Natural killer cell (primary cell): ENCODE measurements at regions not wholly inside any gene's neighbourhood (a gene's known extent, or its start where the extent isn't known, plus 50 kb on each side); places are given as distances from the start of the nearest gene placed in this dataset.

Experiments
- ATAC-seq, 3 donors: fragments of 150-1000 bp in 2 of 3; fragments of 200-7000 bp in 1 of 3; cut with Tn5 transposase; 1 replicate in 1 of 3; 2 replicates in 2 of 3; pipeline ENCODE4 v1.10.0; 2021; ENCODE audit warnings: mild to moderate bottlenecking in 2 of 3, moderate library complexity in 2 of 3
- DNase-seq, 2 donors: peaks; one replicate each; pipeline versions ENCODE4 v3.0.0 to v3.0.0-alpha.2; 2013 to 2021; ENCODE audit warnings: mixed read lengths in 1 of 2
- H3K27ac ChIP-seq: one replicate; pipeline ENCODE4 v1.5.1; 2013; ENCODE audit warnings: mild to moderate bottlenecking, low read length
- H3K27me3 ChIP-seq: one replicate; pipeline ENCODE4 v1.6.1; 2013; ENCODE audit warnings: low read length; ENCODE audit not compliant: control insufficient read depth, insufficient read depth
- H3K36me3 ChIP-seq: one replicate; pipeline ENCODE4 v1.6.1; 2013; ENCODE audit warnings: low read length; ENCODE audit not compliant: control insufficient read depth, insufficient read depth
- H3K4me1 ChIP-seq: one replicate; pipeline ENCODE4 v1.6.1; 2013; ENCODE audit warnings: low read length; ENCODE audit not compliant: control insufficient read depth, insufficient read depth
- H3K4me3 ChIP-seq: one replicate; pipeline ENCODE4 v1.5.1; 2013; ENCODE audit warnings: low read length
- H3K9me3 ChIP-seq: one replicate; pipeline ENCODE4 v1.6.1; 2013; ENCODE audit warnings: low read length; ENCODE audit not compliant: control insufficient read depth, insufficient read depth
- H3K27ac Mint-ChIP-seq, 2 donors: one replicate each; pipeline ENCODE4 v1.8.0; 2022; ENCODE audit warnings: mild to moderate bottlenecking in 2 of 2, mixed read lengths in 2 of 2, moderate library complexity in 1 of 2
- H3K27me3 Mint-ChIP-seq, 2 donors: one replicate each; pipeline ENCODE4 v1.8.0; 2022; ENCODE audit warnings: low read depth in 2 of 2, mixed read lengths in 2 of 2
- H3K36me3 Mint-ChIP-seq: one replicate; pipeline ENCODE4 v1.8.0; 2022; ENCODE audit warnings: mixed read lengths
- H3K4me1 Mint-ChIP-seq, 2 donors: one replicate each; pipeline ENCODE4 v1.8.0; 2022; ENCODE audit warnings: mixed read lengths in 2 of 2
- H3K4me3 Mint-ChIP-seq: one replicate; pipeline ENCODE4 v1.8.0; 2022; ENCODE audit warnings: mild to moderate bottlenecking, moderate library complexity, mixed read lengths
- H3K9me3 Mint-ChIP-seq, 2 donors: one replicate each; pipeline ENCODE4 v1.8.0; 2022; ENCODE audit warnings: mixed read lengths in 2 of 2
- WGBS: methylation state at CpG from one replicate; pipeline ENCODE4 v1.1.7; 2013; ENCODE audit warnings: missing lambda C conversion rate; ENCODE audit not compliant: insufficient coverage; 5-methylcytosine and 5-hydroxymethylcytosine counted together
- intact Hi-C: fragments of 100-400 bp; cut with micrococcal nuclease; formaldehyde crosslinking; loops from one replicate; pipeline ENCODE4 v1.14.2; 2022
- TF ChIP-seq, protein P1 (sequence below): fragments of 200-600 bp; IDR thresholded peaks from one replicate; pipeline ENCODE4 v1.8.0; 2022; ENCODE audit warnings: antibody characterized with exemption

GRCh38 chr1:222306512-222306911 is 241.4 kb downstream of the HHIPL2 start:
- Histone ChIP-seq H3K9me3 (no peaks in the 10 kb centered on the region), H3K27ac (no peak overlapping the region), H3K27me3 (no peaks in the 10 kb centered on the region), H3K4me3 (no peak overlapping the region), H3K36me3 (no peaks in the 10 kb centered on the region), H3K4me1 (no peaks in the 10 kb centered on the region)
- Mint-ChIP-seq H3K27me3 (peaks cover 3 to 18% of the 10 kb centered on the region in 2 donors), H3K9me3 (no peaks in the 10 kb centered on the region), H3K4me1 (no peaks in the 10 kb centered on the region), H3K4me3 (no peak overlapping the region), H3K36me3 (no peaks in the 10 kb centered on the region), H3K27ac (no peak overlapping the region)
- WGBS: 100% methylated on average over 1 of the region's 1 CpG
- no peak for ATAC-seq
- intact Hi-C loops: no loop called here
- TF ChIP-seq, protein P1, sequence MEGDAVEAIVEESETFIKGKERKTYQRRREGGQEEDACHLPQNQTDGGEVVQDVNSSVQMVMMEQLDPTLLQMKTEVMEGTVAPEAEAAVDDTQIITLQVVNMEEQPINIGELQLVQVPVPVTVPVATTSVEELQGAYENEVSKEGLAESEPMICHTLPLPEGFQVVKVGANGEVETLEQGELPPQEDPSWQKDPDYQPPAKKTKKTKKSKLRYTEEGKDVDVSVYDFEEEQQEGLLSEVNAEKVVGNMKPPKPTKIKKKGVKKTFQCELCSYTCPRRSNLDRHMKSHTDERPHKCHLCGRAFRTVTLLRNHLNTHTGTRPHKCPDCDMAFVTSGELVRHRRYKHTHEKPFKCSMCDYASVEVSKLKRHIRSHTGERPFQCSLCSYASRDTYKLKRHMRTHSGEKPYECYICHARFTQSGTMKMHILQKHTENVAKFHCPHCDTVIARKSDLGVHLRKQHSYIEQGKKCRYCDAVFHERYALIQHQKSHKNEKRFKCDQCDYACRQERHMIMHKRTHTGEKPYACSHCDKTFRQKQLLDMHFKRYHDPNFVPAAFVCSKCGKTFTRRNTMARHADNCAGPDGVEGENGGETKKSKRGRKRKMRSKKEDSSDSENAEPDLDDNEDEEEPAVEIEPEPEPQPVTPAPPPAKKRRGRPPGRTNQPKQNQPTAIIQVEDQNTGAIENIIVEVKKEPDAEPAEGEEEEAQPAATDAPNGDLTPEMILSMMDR: no peak
- DNase-seq: no peak

GRCh38 chr1:222306011-222306410 is 241.9 kb downstream of the HHIPL2 start:
- intact Hi-C loops: no loop called here
- no peak overlapping the region for H3K27ac Mint-ChIP-seq
- no peak overlapping the region for H3K4me3 ChIP-seq
- H3K27me3 ChIP-seq: no peaks in the 10 kb centered on the region
- H3K9me3 ChIP-seq: no peaks in the 10 kb centered on the region
- H3K27me3 Mint-ChIP-seq: peaks cover 5 to 18% of the 10 kb centered on the region in 2 donors
- TF ChIP-seq, protein P1: no peak
- H3K4me1 Mint-ChIP-seq: no peaks in the 10 kb centered on the region
- DNase-seq (no peak), ATAC-seq (no peak)
- H3K36me3 ChIP-seq: no peaks in the 10 kb centered on the region
- no peak overlapping the region for H3K4me3 Mint-ChIP-seq
- no peaks in the 10 kb centered on the region for H3K9me3 Mint-ChIP-seq
- H3K27ac ChIP-seq: no peak overlapping the region
- H3K36me3 Mint-ChIP-seq: no peaks in the 10 kb centered on the region
- H3K4me1 ChIP-seq: no peaks in the 10 kb centered on the region

GRCh38 chr1:222301652-222302051 is 246.3 kb downstream of the HHIPL2 start:
- Histone ChIP-seq H3K9me3 (no peaks in the 10 kb centered on the region), H3K27me3 (no peaks in the 10 kb centered on the region), H3K36me3 (no peaks in the 10 kb centered on the region), H3K4me3 (no peak overlapping the region), H3K4me1 (no peaks in the 10 kb centered on the region), H3K27ac (no peak overlapping the region)
- intact Hi-C loops: no loop called here
- Mint-ChIP-seq H3K27me3 (peaks cover 6 to 21% of the 10 kb centered on the region in 2 donors), H3K4me3 (no peak overlapping the region), H3K36me3 (no peaks in the 10 kb centered on the region), H3K9me3 (no peaks in the 10 kb centered on the region), H3K27ac (no peak overlapping the region), H3K4me1 (no peaks in the 10 kb centered on the region)
- TF ChIP-seq, protein P1: no peak
- WGBS: no CpG with 5 or more reads among the region's 2 CpGs
- no peak for DNase-seq
- no peak for ATAC-seq

DNA sequence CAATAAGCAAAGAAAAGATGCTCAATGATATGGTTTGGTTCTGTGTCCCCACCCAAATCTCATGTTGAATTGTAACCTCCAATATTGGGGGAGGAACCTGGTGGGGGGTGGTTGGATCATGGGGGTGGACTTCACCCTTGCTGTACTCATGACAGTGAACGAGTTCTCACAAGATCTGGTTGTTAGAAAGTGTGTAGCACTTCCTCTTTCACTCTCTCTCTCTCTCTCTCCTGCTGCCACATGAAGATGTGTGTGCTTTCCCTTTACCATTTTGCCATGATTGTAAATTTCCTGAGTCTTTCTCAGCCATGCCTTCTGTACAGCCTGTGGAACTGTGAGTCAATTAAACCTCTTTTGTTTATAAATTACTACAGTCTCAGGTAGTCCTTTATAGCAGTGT is 248.4 kb downstream of the HHIPL2 start:
- intact Hi-C loops: no loop called here
- H3K27ac ChIP-seq: no peak overlapping the region
- Mint-ChIP-seq H3K36me3 (peaks cover 8% of the 10 kb centered on the region), H3K9me3 (peaks cover 0 to 4% of the 10 kb centered on the region in 2 donors), H3K4me3 (no peak overlapping the region), H3K4me1 (no peaks in the 10 kb centered on the region), H3K27ac (no peak overlapping the region), H3K27me3 (peaks cover 8 to 20% of the 10 kb centered on the region in 2 donors)
- H3K4me1 ChIP-seq: no peaks in the 10 kb centered on the region
- no peak overlapping the region for H3K4me3 ChIP-seq
- 50% methylated on average over 1 of the region's 1 CpG for WGBS
- H3K27me3 ChIP-seq: no peaks in the 10 kb centered on the region
- TF ChIP-seq, protein P1: no peak
- no peak for ATAC-seq
- no peaks in the 10 kb centered on the region for H3K36me3 ChIP-seq
- DNase-seq: no peak
- H3K9me3 ChIP-seq: no peaks in the 10 kb centered on the region
